NB4 (cell line): ENCODE measurements at regions not wholly inside any gene's neighbourhood (a gene's known extent, or its start where the extent isn't known, plus 50 kb on each side); places are given as distances from the start of the nearest gene placed in this dataset.

Source experiments
- MAX ChIP-seq: IDR thresholded peaks from 2 replicates; pipeline ENCODE4 v1.6.1; 2011; ENCODE audit warnings: low read depth, low read length
- MYC ChIP-seq: IDR thresholded peaks from 2 replicates; pipeline ENCODE4 v1.6.1; 2011; ENCODE audit warnings: low read depth, low read length
- POLR2A ChIP-seq: IDR thresholded peaks from 2 replicates; pipeline ENCODE4 v1.6.1; 2011; ENCODE audit warnings: mild to moderate bottlenecking; ENCODE audit not compliant: insufficient read length; ENCODE audit errors: extremely low read depth
- TF ChIP-seq, protein P1 (sequence below): IDR thresholded peaks from one replicate; pipeline ENCODE4 v1.5.1; 2012; ENCODE audit warnings: low read depth, low read length

DNA sequence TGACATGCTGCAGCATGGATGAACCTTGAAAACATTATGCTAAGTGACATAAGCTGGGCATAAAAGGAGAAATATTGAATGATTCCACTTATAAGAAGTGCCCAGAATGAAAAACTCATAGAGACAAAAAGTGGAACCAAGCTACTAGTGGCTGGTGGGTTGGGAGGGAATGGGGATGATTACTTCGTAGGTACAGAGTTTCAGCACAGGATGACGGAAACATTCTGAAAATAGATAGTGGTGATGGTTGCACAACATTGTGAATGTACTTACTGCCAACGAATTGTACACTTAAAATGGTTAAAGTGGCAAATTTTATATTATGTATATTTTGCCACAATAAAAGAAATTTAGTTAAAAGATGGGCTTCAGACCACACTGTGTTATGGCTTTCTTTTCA is 93.6 kb downstream of the RPLP1 start:
- no peak for TF ChIP-seq POLR2A
- TF ChIP-seq, protein P1, sequence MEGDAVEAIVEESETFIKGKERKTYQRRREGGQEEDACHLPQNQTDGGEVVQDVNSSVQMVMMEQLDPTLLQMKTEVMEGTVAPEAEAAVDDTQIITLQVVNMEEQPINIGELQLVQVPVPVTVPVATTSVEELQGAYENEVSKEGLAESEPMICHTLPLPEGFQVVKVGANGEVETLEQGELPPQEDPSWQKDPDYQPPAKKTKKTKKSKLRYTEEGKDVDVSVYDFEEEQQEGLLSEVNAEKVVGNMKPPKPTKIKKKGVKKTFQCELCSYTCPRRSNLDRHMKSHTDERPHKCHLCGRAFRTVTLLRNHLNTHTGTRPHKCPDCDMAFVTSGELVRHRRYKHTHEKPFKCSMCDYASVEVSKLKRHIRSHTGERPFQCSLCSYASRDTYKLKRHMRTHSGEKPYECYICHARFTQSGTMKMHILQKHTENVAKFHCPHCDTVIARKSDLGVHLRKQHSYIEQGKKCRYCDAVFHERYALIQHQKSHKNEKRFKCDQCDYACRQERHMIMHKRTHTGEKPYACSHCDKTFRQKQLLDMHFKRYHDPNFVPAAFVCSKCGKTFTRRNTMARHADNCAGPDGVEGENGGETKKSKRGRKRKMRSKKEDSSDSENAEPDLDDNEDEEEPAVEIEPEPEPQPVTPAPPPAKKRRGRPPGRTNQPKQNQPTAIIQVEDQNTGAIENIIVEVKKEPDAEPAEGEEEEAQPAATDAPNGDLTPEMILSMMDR = no peak
- TF ChIP-seq MAX = no peak
- TF ChIP-seq MYC = no peak
